ENCODE measurements at regions not wholly inside any gene's neighbourhood (a gene's known extent, or its start where the extent isn't known, plus 50 kb on each side); places are given as distances from the start of the nearest gene placed in this dataset.

- Histone ChIP-seq H3K36me3 (ENCODE audit: control insufficient read depth in 2 of 3, insufficient read depth in 3 of 3, low read length in 3 of 3) (no peaks in the 10 kb centered on the region), H3K9ac (ENCODE audit: low read length in 3 of 3) (no peak overlapping the region), H3K4me1 (ENCODE audit: control insufficient read depth in 2 of 3, insufficient read depth in 2 of 3, low read depth in 1 of 3, low read length in 3 of 3) (peaks cover 0 to 3% (median 0%) of the 10 kb centered on the region in 3 donors), H3K27ac (ENCODE audit: low read depth in 2 of 2, low read length in 2 of 2) (no peak overlapping the region), H3K9me3 (ENCODE audit: control insufficient read depth in 2 of 3, insufficient read depth in 1 of 3, low read length in 3 of 3) (no peaks in the 10 kb centered on the region), H3K27me3 (ENCODE audit: control insufficient read depth, insufficient read depth, low read length) (no peaks in the 10 kb centered on the region), H3K4me3 (ENCODE audit: low read length in 3 of 3) (no peak overlapping the region)
- FAIRE-seq (no peak), DNase-seq (no peak)
- no peak for TF ChIP-seq CTCF (IDR thresholded peaks at IDR 0.05; ENCODE audit: borderline replicate concordance, extremely low read depth, insufficient read depth)
- intact Hi-C loops (cut with DNase I) = no loop called here
Measured at GRCh38 chr12:75917715-75918114, 113.9 kb downstream of the PHLDA1 start.

- DNase-seq (no peak), FAIRE-seq (no peak)
- no peak overlapping the region for H3K27ac ChIP-seq (ENCODE audit: low read depth in 2 of 2, low read length in 2 of 2)
- no peaks in the 10 kb centered on the region for H3K27me3 ChIP-seq (ENCODE audit: control insufficient read depth, insufficient read depth, low read length)
- TF ChIP-seq CTCF (IDR thresholded peaks at IDR 0.05; ENCODE audit: borderline replicate concordance, extremely low read depth, insufficient read depth) = no peak
- no peak overlapping the region for H3K9ac ChIP-seq (ENCODE audit: low read length in 3 of 3)
- H3K4me3 ChIP-seq (ENCODE audit: low read length in 3 of 3) = no peak overlapping the region
- intact Hi-C loops (cut with DNase I) = no loop called here
- peaks cover 0 to 3% (median 0%) of the 10 kb centered on the region in 3 donors for H3K4me1 ChIP-seq (ENCODE audit: control insufficient read depth in 2 of 3, insufficient read depth in 2 of 3, low read depth in 1 of 3, low read length in 3 of 3)
- H3K9me3 ChIP-seq (ENCODE audit: control insufficient read depth in 2 of 3, insufficient read depth in 1 of 3, low read length in 3 of 3) = no peaks in the 10 kb centered on the region
- no peaks in the 10 kb centered on the region for H3K36me3 ChIP-seq (ENCODE audit: control insufficient read depth in 2 of 3, insufficient read depth in 3 of 3, low read length in 3 of 3)
Measured at GRCh38 chr12:75917083-75917482, 114.5 kb downstream of the PHLDA1 start.

- FAIRE-seq = no peak
- DNase-seq = peak in 3 of 5 donors; percentile 23 to 61 (median 55)
- H3K27me3 ChIP-seq (ENCODE audit: control insufficient read depth, insufficient read depth, low read length) = no peaks in the 10 kb centered on the region
- intact Hi-C loops (cut with DNase I) = no loop called here
- no peaks in the 10 kb centered on the region for H3K36me3 ChIP-seq (ENCODE audit: control insufficient read depth in 2 of 3, insufficient read depth in 3 of 3, low read length in 3 of 3)
- H3K27ac ChIP-seq (ENCODE audit: low read depth in 2 of 2, low read length in 2 of 2) = no peak overlapping the region
- TF ChIP-seq CTCF (IDR thresholded peaks at IDR 0.05; ENCODE audit: borderline replicate concordance, extremely low read depth, insufficient read depth) = no peak
- H3K9me3 ChIP-seq (ENCODE audit: control insufficient read depth in 2 of 3, insufficient read depth in 1 of 3, low read length in 3 of 3) = no peaks in the 10 kb centered on the region
- H3K9ac ChIP-seq (ENCODE audit: low read length in 3 of 3) = no peak overlapping the region
- H3K4me3 ChIP-seq (ENCODE audit: low read length in 3 of 3) = no peak overlapping the region
- H3K4me1 ChIP-seq (ENCODE audit: control insufficient read depth in 2 of 3, insufficient read depth in 2 of 3, low read depth in 1 of 3, low read length in 3 of 3) = peaks cover 0 to 12% (median under 1%) of the 10 kb centered on the region in 3 donors
Measured at GRCh38 chr12:75913502-75914351, 117.8 kb downstream of the PHLDA1 start.

Measured in kidney (tissue), 13 donors.